ENCODE measurements at regions not wholly inside any gene's neighbourhood (a gene's known extent, or its start where the extent isn't known, plus 50 kb on each side); places are given as distances from the start of the nearest gene placed in this dataset.

DNA sequence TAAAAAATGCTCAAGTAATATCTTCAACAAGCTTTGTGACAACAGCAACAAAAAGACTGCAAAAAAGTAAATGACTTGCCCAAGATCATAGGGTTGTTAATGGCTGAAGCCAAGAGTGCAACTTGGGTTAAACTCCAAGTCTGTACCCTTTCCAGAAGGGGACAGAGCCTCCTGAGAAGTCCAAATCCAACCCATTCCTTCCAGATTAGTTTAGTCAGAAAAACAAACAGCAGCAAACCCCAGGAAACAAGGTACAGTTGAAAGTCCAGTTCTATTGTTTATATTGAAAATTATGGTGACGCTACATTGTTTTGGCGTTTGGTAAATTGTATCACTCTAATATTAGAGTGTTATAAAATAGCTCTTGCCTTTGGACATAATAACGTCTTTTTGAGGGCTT lies 239.9 kb downstream of the SPTSSA start:
- no peak for DNase-seq
- intact Hi-C loops (cut with DNase I), result no loop called here

DNA sequence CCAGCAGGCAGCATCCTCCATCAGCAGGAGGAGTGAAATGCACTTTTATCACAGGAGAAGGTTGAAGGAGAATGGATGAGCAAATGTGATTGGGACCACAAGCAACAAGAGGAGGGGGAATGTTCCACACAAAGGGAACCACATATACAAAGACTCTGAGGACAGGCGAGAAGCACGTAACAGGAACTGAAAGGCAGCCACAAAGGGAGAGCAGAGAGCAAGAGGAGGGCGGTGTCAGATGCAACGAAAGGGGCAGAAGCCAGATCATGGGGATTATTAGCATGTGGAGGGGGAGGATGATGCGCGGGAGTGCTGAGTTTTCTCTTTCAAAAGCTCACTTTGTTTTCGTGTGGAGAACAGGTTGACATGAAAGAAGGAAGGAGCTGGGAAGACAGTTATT lies 241.1 kb downstream of the SPTSSA start:
- intact Hi-C loops (cut with DNase I), result no loop called here
- DNase-seq, result no peak

GRCh38 chr14:34220378-34220706 lies 241.7 kb downstream of the SPTSSA start:
- no peak for DNase-seq
- intact Hi-C loops (cut with DNase I), result no loop called here

DNA sequence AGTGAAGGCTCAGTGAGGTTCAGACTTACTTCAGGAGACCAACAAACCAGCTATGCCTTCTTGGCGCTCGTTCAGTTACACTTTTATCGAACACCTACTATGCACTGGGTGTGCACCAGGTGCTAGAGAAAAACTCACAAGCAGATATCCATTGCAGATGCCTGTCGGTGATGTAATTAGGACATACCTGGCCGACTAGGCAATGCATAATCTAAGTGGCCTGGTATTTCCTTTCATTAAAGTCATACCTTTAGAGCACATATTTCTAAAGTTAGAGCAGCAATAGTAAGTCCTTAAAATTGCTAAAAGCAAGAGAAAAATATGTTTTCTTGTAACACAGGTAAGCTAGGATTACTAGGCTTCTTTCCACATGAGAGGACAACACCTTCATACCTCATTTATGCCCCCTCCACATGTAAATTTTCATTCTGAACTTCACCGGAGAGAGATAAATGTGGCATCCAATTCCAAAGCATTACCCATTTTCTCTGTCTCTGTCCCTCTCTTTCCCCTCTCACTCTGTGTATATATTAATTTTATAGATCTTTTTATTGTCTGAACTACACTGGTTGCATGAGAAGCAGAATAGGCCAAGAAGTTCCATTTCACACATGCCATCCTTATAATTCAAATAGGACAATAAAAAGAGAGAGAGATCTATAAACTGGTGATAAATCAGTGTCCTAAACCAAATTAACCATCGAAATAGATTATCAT lies 242.2 kb downstream of the SPTSSA start:
- DNase-seq, result no peak
- intact Hi-C loops (cut with DNase I), result no loop called here

GRCh38 chr14:34218881-34219280 lies 243.2 kb downstream of the SPTSSA start:
- intact Hi-C loops (cut with DNase I), result no loop called here

GRCh38 chr14:34214961-34215360 lies 247.1 kb downstream of the SPTSSA start:
- intact Hi-C loops (cut with DNase I), result no loop called here
- no peak for DNase-seq

More at GRCh38 chr14:34218881-34219280, 243.2 kb downstream of the SPTSSA start:
- DNase-seq, result no peak

DNA sequence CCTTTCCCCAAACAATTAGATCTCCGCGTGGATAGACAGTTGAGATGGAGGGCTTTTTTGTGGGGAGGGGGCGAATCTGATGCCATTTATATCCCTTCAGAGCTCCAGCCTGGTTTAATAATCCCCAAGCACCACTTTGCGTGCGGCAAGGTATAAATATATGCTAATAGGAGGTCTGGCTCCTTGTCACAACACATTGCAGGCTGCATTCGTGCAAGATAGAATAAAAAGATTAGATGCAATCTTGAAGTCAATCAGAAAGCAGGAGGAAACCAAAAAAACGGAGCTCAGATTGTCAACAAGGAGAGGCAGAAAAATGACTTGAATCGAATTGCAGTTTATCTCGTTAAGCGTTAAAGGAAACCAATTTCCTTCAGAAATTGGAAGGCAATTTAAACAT lies 248.7 kb downstream of the SPTSSA start:
- intact Hi-C loops (cut with DNase I), result no loop called here
- DNase-seq, result no peak

DNA sequence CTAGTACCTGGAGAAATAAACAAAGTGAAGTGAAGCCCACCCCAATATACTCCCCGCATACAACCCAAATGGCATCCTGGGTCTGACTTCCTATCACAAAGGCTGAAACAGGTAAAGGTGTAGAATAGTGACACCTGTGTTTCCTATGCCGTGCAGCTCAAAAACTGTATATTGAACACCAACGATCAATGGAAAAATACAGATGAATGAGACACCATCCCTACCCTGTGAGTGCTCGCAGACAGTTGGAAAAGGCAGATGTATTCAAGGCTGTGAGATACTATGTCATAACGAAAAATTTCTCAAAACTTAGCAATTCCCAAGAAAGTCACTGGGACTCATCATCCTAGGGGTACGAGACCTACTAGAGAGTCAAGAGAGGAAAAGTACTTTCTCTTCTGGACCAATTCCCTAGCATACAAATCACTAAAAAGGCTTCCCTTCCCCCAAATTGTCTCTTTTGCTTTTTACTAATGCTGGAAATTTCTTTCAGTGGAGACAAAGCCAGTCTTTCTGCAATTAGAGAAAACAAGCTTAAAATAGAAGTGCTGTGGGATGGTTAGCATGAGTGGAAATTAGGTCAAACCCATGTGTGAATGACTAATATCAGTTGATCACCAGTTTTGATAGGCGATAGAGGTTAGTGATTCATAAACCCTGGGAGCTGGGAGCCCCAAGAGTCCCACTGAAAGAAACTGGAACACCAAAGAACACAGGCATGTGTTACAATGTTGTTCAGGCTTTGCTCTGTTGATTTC lies 249.7 kb downstream of the SPTSSA start:
- no peak for DNase-seq
- intact Hi-C loops (cut with DNase I), result no loop called here

DNA sequence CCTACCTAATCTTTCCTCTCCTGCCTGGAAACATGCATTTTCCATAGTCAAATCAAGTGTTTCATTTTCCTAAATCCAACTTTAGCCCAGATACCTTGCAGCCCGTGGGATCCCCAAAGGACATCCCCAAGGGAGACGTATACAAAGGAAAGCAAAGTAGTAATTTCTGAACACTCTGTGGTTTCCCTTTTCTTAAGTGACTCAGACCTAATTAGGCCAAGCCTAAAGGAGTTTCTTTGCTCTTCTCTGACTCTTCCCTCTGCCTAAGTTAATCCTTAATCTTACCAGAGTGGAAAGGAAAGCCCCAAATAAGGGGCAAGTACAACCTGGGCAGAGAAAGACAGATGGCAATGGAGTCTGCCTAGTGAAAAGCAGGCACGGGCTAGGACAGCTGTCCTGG lies 250.3 kb downstream of the SPTSSA start:
- intact Hi-C loops (cut with DNase I), result no loop called here
- DNase-seq, result no peak

GRCh38 chr14:34208532-34208931 lies 253.5 kb downstream of the SPTSSA start:
- intact Hi-C loops (cut with DNase I), result no loop called here
- peak in 1 of 10 donors; percentile 29 for DNase-seq

GRCh38 chr14:34205799-34206198 lies 254.9 kb upstream of the EGLN3 start:
- intact Hi-C loops (cut with DNase I), result no loop called here
- DNase-seq, result no peak

GRCh38 chr14:34204774-34205173 lies 253.9 kb upstream of the EGLN3 start:
- intact Hi-C loops (cut with DNase I), result no loop called here
- no peak for DNase-seq

DNA sequence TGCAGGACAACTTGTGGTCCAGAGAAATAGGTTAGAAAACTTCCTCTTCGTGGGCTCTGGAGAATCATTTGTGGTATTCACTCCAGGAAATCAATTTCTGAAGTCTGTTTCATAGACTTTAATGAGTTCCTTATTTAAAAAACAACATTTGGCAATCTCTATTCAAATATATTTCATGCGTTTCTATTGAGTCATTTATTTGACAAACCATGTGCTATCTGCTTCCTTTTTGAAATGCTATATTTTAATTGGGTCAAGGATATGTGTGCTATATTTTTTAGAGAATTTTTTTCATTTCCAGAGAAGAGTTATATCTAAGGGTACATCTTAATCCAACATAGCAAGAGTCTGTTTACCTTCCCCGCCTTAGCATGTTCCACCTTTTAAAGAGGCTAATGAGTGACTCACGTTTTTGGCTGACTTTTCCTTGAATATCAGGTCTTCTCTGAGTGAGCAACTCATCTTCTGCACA lies 252.4 kb upstream of the EGLN3 start:
- no peak for DNase-seq
- intact Hi-C loops (cut with DNase I), result no loop called here

- no peak for DNase-seq
- intact Hi-C loops (cut with DNase I), result no loop called here
These were observed 251.2 kb upstream of the EGLN3 start for GRCh38 chr14:34201909-34202637.

DNA sequence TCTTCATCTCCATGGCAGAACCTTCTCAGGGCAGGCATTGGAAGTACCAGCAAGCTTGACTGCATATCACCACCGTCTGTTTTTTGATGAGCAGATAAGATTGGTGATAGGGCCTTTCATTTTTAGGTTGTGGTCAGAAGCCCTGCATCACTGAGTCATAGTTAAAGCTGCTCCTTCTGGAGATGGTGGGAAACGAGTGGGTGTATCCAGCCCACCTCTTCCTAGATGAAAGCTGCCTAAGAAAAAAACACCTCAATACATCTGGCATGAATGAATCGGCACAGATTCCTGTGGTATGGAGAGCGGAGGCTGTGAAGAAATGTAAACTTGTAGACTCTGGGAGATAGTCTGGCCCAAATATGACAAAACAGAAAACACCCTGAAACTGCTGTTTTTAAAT lies 248.7 kb upstream of the EGLN3 start:
- DNase-seq, result no peak
- intact Hi-C loops (cut with DNase I), result no loop called here

GRCh38 chr14:34198096-34198495 lies 247.2 kb upstream of the EGLN3 start:
- intact Hi-C loops (cut with DNase I), result no loop called here
- DNase-seq, result no peak

DNA sequence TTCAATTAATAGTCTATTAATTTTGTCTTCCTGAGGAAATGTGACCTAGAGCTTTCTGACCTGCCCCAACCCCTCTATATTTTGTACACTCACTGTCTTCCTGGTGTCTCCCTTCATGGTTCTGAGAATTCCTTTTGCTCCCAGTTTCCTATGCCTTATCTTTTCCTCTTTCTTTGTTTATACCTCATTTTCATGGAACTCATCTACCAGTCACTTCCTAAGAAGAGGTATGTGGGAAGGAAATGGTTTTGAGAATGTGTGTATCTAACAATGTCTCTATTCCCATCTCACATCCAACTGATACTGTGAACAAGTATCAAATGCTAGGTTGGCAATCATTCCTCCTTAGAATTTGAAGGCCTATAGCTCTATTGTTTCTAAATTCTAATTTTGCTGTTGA lies 245.1 kb upstream of the EGLN3 start:
- DNase-seq, result no peak
- intact Hi-C loops (cut with DNase I), result no loop called here

GRCh38 chr14:34190717-34191116 lies 239.8 kb upstream of the EGLN3 start:
- no peak for DNase-seq

GRCh38 chr14:34189866-34190265 lies 239.0 kb upstream of the EGLN3 start:
- intact Hi-C loops (cut with DNase I), result no loop called here
- DNase-seq, result no peak

More at GRCh38 chr14:34190717-34191116, 239.8 kb upstream of the EGLN3 start:
- intact Hi-C loops (cut with DNase I), result no loop called here

DNA sequence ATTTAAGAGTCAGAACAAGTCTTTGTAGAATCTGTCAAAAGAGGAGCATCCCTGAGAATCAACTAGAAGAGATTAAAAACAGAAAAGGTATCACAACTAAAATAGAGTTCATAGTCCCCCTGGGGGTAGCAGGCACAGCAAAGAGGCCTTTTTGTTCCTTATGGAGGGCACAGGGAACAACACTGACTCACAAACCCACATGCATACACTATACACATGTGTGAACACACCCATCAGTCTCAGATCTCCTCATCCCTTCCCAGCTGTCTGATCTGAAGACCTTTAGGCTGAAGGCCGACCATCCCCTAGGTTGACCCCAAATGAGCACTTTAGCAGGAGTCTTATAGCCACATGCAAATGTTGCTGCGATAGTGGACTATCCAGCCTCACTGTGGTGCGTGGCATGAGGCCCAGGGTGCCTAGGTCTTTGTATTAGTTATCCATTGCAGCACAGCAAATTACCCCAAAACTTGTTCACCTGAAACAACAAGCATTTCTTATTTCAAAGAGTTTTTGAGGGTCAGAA lies 236.7 kb upstream of the EGLN3 start:
- intact Hi-C loops (cut with DNase I), result no loop called here
- no peak for DNase-seq

GRCh38 chr14:34187061-34187460 lies 236.2 kb upstream of the EGLN3 start:
- DNase-seq, result no peak
- intact Hi-C loops (cut with DNase I), result no loop called here
